ENCODE measurements at regions not wholly inside any gene's neighbourhood (a gene's known extent, or its start where the extent isn't known, plus 50 kb on each side); places are given as distances from the start of the nearest gene placed in this dataset.

DNA sequence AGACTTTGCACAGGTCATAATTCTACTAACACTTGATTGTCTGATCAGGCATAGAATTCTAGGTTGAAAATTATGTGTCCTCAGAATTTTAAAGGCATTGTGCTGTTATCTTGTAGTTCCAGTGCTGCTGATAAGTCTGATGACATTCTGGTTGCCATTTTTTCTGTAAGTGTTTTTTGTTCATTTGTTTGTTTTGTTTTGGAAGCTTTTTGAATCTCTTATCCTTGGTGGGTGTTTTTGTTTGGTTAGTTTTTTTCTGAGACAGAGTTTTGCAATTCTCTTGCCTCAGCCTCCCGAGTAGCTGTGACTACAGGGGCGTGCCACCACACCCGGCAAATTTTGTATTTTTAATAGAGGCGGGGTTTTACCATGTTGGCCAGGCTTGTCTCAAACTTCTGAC lies 178.9 kb downstream of the CCDC71L start:
- DNase-seq, result no peak

- no peak for DNase-seq
Measured at GRCh38 chr7:106480616-106481031, 180.3 kb downstream of the CCDC71L start.

DNA sequence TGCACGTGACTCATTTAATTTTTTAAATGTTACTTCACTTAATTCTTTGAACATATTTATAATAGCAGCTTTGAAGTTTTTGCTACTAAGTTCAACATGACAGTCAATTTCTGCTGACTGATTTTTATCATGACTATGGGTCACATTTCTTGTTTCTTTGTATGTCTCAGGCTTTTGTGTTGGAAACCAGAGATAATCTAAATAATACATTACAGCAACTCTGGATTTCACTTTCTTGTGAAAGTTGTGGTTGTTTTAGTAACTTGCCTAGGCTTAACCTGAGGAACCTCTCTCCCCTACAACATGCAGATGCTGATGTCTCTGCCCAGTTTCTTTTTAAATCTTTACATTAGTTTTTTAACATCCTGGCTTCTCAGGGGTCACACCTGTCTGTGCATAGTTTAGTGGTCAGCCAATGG lies 180.8 kb downstream of the CCDC71L start:
- no peak for DNase-seq

DNA sequence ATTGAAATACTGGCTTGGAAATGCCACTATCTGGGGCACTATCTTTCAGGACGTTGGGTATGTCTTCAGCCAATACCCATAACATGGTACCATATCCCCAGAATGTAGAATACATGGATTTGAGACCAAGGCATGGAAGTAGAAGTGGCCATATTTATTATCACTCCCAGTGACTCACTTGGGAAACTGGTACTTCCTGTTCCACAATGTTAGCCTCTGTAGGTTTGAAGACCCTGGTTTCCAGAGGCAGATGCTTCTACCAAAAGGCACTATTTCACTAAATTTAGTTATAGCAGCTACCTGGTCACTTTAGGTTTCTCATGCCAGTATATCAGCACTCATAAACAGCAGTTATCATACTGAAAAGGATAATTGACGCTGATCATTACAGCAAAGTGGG lies 184.2 kb downstream of the CCDC71L start:
- no peak for DNase-seq

DNA sequence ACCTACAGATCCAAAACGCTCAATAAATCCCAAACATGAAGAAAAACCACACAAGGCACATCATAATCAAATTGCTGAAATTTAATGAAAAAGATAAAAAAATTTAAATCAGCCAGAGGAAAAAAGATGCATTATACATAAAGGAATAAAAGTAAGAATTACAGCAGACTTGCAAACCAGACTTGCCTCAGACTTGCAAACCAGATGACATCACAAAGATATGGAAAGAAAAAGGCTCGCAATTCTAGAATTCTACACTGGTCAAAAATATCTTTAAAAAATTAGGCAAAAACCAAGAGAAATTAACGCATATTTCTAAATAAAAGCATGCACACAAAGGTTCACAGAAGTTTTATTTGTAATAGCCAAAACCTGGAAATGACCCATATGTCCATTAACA lies 188.0 kb upstream of the NAMPT start:
- DNase-seq, result no peak

GRCh38 chr7:106471686-106472440 lies 187.1 kb upstream of the NAMPT start:
- DNase-seq, result no peak

GRCh38 chr7:106471021-106471420 lies 186.2 kb upstream of the NAMPT start:
- no peak for DNase-seq

DNA sequence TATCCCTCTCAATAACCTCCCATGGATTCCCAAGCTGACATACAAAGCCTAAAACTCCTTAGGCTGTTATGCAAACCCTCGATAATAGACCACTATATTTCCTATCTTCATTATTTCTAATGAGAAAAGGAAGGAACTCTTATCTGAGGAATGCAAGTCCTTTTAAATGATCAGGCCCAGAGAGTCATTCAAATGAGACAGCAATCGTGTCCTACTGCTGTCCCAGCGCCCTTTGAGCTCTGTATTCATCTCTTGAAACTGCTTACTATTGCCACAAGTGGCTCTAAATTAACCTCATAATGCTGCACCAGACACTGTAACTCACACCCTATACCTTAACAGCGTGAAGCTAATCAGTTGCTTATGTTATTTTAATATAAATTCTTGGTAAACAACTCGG lies 182.1 kb upstream of the NAMPT start:
- DNase-seq, result no peak

GRCh38 chr7:106465704-106466468 lies 181.1 kb upstream of the NAMPT start:
- no peak for DNase-seq

DNA sequence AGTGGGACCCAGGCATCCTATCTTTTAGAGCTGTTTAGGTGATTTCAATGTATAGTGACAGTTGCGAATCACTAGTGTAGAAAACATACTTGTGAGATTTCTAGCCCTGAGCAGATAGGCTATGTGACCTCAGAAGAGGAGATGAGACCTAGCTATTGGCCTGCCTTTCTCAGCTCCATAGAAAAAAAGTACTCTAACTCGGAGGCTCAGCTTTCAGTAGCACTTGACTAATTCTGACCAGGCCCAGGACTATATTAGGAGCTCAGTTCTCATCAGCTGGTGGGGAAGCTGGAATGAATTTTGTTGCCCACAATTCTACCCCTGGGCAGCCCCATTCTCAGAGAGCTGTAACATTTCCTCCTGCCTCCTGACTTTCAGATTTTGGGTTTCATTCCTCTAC lies 179.9 kb upstream of the NAMPT start:
- no peak for DNase-seq

DNA sequence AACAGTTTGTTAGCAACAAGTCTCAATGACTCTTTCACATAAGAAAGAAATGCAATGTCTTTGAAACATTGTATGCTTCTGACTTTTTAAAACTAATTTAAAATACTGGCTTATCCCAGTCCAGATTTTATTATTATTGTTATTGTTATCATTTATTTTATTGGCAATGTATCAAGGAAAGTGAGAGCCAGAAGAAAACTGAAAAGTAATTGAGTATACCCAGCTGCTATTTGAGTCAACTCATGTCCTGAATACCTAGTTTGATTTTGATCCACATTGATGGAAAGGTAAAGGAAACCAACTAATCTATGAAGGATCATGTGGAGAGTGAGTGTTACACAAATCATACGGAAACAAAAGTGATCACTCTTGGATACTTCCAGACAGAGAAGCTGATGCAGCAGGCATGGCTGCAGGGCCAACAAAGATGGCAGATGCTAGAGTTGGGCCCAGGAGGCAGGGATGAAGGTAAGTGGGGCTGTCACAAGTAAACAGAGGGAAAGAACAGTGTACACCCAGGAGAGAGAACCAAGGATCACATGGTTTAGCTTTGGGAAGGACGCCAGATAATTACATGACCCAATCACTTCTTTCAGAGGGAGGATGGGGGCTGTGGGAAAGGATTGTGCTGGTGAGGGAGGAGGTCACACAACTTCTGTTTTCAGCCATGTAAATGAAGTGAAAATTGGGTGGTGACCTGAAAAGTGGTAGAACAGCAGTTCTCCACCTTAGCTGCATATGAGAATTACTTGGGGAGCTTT lies 179.2 kb upstream of the NAMPT start:
- no peak for DNase-seq

GRCh38 chr7:106462914-106463482 lies 178.2 kb upstream of the NAMPT start:
- no peak for DNase-seq

DNA sequence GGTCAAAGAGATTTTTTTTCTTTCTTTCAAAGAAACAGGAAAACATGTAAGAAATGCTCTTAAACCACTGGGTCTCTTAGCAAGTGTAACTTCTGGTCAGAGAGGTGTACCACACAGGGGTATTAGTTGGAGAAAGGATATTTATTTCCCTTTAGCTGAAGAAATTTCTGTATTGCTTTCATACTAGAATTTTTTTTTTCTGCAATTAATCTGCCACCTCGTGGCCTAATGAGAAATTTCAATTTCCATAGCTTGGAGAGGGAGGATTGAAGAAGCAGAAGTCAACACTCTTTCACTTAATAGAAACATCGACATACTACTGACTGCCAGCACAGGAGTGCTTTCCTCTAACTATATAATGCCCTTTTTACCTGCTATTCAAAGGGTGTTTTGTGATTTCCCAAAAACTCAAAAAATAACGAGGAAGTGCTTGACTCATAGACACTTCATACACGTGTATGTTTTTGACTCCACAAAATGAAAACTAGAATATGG lies 177.6 kb upstream of the NAMPT start:
- no peak for DNase-seq

DNA sequence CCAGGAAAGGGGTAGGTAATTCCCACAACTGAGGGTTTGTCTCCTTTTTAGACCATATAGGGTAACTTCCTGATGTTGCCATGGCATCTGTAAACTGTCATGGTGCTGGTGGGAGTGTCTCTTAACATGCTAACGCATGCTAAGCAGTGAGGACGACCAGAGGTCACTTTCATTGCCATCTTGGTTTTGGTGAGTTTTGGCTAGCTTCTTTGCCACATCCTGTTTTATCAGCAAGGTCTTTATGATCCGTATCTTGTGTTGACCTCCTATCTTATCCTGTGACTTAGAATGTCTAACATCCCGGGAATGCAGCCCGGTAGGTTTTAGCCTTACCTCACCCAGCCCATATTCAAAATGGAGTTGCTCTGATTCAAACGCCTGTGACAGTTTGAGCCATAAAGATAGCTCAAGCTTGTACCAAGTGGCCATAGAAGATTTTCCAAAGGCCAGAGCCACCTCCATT lies 176.0 kb upstream of the NAMPT start:
- DNase-seq, result no peak

- no peak for DNase-seq
Measured at GRCh38 chr7:106459397-106460072, 174.8 kb upstream of the NAMPT start.

DNA sequence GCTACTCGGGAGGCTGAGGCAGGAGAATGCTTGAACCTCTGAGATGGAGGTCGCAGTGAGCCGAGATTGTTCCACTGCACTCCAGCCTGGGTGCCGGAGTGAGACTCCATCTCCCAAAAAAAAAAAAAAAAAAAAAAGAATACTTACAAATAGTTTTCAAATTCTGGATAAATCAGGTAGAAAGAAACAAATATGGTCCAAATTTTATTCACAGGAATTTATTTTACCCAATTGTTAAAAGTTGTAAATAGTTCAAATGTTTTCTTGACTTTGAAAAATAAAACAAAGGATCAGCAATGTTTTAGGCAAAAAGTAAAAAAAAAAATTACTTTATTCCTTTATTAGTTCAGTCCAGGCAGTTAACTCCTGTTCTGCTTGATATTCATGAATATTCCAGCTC lies 172.9 kb upstream of the NAMPT start:
- DNase-seq, result no peak

GRCh38 chr7:106456329-106456728 lies 171.5 kb upstream of the NAMPT start:
- no peak for DNase-seq

DNA sequence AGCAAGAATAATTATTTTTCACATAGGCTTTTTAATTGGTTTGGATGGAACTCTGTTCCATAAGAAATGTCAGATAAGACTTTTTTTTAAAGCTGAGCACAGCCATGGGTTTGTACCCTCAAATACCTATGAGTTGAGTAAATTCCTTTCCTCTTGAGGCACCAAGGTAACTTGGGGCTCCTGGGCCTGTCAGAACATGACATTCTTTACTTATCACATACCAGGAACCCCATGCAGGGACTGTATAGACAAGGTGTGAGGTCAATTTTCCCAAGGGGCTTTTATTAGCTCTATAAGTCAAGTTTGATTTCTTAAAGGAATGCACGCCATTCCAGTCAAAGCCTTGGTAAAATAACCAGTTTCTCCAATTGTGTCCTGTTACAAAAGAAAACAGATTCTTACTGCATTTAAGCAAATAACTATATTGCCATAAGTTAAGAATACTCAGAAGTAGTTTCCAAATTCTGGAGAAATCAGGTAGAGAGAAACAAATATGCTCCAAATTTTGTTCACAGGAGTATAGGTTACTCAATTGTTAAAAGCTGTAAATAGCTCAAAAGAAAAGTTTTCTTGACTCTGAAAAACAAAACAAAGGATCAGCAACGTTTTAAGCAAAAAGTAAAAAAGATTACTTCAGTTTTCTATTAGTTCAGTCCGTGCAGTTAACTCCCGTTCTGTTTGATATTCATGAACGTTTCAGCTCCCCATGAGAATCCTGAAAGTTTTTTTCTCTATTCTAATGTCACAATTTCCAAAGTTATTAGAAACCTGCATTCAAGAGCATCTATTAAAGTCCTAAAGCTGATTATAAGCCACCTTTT lies 167.5 kb upstream of the NAMPT start:
- DNase-seq, result no peak

DNA sequence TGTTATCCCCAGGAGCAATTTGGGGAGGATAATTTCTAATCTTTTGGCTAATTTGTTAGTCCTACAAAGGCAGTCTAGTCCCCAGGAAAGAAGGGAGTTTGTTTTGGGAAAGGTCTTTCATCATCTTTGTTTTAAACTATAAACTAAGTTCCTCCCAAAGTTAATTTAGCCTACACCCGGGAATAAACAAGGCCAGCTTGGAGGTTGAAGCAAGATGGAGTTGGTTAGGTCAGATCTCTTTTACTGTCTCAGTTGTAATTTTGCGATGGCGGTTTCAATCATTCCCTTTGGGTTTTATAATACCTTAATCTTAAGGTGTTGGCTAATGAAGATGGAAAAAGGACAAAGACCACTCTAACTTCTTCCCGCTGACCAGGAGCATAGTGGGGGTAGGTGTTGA lies 166.4 kb upstream of the NAMPT start:
- DNase-seq, result no peak

- no peak for DNase-seq
Measured at GRCh38 chr7:106450716-106451115, 165.9 kb upstream of the NAMPT start.

All from skin of body (tissue), 1 donor.